K562 (cell line): ENCODE measurements at regions not wholly inside any gene's neighbourhood (a gene's known extent, or its start where the extent isn't known, plus 50 kb on each side); places are given as distances from the start of the nearest gene placed in this dataset.

Source experiments
- CAMTA2 ChIP-seq: fragments of 250-450 bp; sonication (Bioruptor Pico); conservative IDR thresholded peaks from 2 replicates; pipeline ENCODE4 v1.5.1; 2022
- E2F3 ChIP-seq: fragments of 250-450 bp; sonication (Bioruptor Pico); IDR thresholded peaks from 2 replicates; pipeline ENCODE4 v1.4.0; 2020; ENCODE audit warnings: mild to moderate bottlenecking
- HNRNPUL1 ChIP-seq: fragments of 200-400 bp; formaldehyde crosslinking; IDR thresholded peaks from 2 replicates; pipeline ENCODE4 v1.6.1; 2017; ENCODE audit warnings: low read length
- ID3 ChIP-seq, 2 experiments: fragments of 250-450 bp in 1 of 2; fragments of 450-650 bp in 1 of 2; sonication (Bioruptor Pico) in 1 of 2; IDR thresholded peaks; 2 replicates each; pipeline versions ENCODE4 v1.6.1 to v1.8.0; 2016 to 2021; ENCODE audit warnings: mild to moderate bottlenecking in 2 of 2, moderate library complexity in 2 of 2, missing compliant biosample characterization in 1 of 2, missing genetic modification characterization in 1 of 2
- KAT7 ChIP-seq: sonication (generic); formaldehyde crosslinking; IDR thresholded peaks from 2 replicates; pipeline ENCODE4 v1.8.0; 2022; ENCODE audit warnings: missing genetic modification reagents, mild to moderate bottlenecking, borderline replicate concordance
- KAT8 ChIP-seq: fragments of 450-650 bp; IDR thresholded peaks from 2 replicates; pipeline ENCODE4 v1.6.1; 2016; ENCODE audit warnings: low read depth, mild to moderate bottlenecking
- MAFF ChIP-seq: IDR thresholded peaks from 2 replicates; pipeline ENCODE4 v1.6.1; 2012; ENCODE audit warnings: low read length, improper control_type of control experiment
- MAFG ChIP-seq: fragments of 450-650 bp; conservative IDR thresholded peaks from 2 replicates; pipeline ENCODE4 v1.6.1; 2016; ENCODE audit warnings: missing genetic modification characterization, missing compliant biosample characterization
- NCOA4 ChIP-seq: fragments of 450-650 bp; IDR thresholded peaks from 2 replicates; pipeline ENCODE4 v1.6.1; 2018; ENCODE audit warnings: mild to moderate bottlenecking; ENCODE audit not compliant: partially characterized antibody
- NR2C1 ChIP-seq, 2 experiments: fragments of 450-650 bp; IDR thresholded peaks; 2 replicates each; pipeline ENCODE4 v1.6.1; 2017; ENCODE audit warnings: mild to moderate bottlenecking in 2 of 2, antibody characterized with exemption in 1 of 2, inconsistent platforms in 1 of 2, missing compliant biosample characterization in 1 of 2, missing genetic modification characterization in 1 of 2
- PBX2 ChIP-seq, 2 experiments: IDR thresholded peaks in 1 of 2; conservative IDR thresholded peaks in 1 of 2; 2 replicates each; pipeline ENCODE4 v1.6.1; 2016; ENCODE audit warnings: low read depth in 2 of 2, mild to moderate bottlenecking in 1 of 2, missing compliant biosample characterization in 1 of 2, missing genetic modification characterization in 1 of 2, moderate library complexity in 1 of 2
- PRMT5 ChIP-seq: sonication (generic); formaldehyde crosslinking; IDR thresholded peaks from 2 replicates; pipeline ENCODE4 v1.5.0; 2020; ENCODE audit warnings: missing genetic modification reagents
- RBM39 ChIP-seq: fragments of 200-400 bp; formaldehyde crosslinking; optimal IDR thresholded peaks from 2 replicates; pipeline ENCODE3; 2018; ENCODE audit warnings: low read depth, low read length
- TEAD2 ChIP-seq: fragments of 450-650 bp; IDR thresholded peaks from 2 replicates; pipeline ENCODE4 v1.6.1; 2016; ENCODE audit warnings: missing genetic modification characterization, control low read depth, missing compliant biosample characterization
- ZKSCAN1 ChIP-seq: fragments of 150-350 bp; IDR thresholded peaks from 2 replicates; pipeline ENCODE4 v1.6.1; 2016; ENCODE audit warnings: low read depth, low read length
- TF ChIP-seq, protein P1 (sequence below): fragments of 450-650 bp; formaldehyde crosslinking; conservative IDR thresholded peaks from 2 replicates; pipeline ENCODE4 v1.4.0; 2022; ENCODE audit warnings: mild to moderate bottlenecking, missing genetic modification characterization
- TF ChIP-seq, protein P2 (sequence below): fragments of 450-650 bp; IDR thresholded peaks from 2 replicates; pipeline ENCODE4 v1.6.1; 2016; ENCODE audit warnings: missing biosample characterization, missing genetic modification characterization
- TF ChIP-seq, protein P3 (sequence below): fragments of 250-450 bp; sonication (Bioruptor Pico); IDR thresholded peaks from 2 replicates; pipeline ENCODE4 v1.4.0; 2020; ENCODE audit warnings: mild to moderate bottlenecking, moderate library complexity

GRCh38 chr7:54960517-54960916 lies 58.3 kb upstream of the EGFR start (continued):
- TF ChIP-seq PBX2 (CRISPR knock-in tag; IDR thresholded peaks at IDR 0.05; ENCODE audit: low read depth), result no peak
- no peak for TF ChIP-seq PBX2 (tag; conservative IDR thresholded peaks at IDR 0.05; ENCODE audit: low read depth)
- TF ChIP-seq HNRNPUL1, result no peak
- TF ChIP-seq KAT8, result no peak
- TF ChIP-seq, protein P1, sequence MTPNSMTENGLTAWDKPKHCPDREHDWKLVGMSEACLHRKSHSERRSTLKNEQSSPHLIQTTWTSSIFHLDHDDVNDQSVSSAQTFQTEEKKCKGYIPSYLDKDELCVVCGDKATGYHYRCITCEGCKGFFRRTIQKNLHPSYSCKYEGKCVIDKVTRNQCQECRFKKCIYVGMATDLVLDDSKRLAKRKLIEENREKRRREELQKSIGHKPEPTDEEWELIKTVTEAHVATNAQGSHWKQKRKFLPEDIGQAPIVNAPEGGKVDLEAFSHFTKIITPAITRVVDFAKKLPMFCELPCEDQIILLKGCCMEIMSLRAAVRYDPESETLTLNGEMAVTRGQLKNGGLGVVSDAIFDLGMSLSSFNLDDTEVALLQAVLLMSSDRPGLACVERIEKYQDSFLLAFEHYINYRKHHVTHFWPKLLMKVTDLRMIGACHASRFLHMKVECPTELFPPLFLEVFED, result no peak
- TF ChIP-seq NCOA4, result no peak
- no peak for TF ChIP-seq E2F3 (CRISPR knock-in tag)
- TF ChIP-seq ID3 (CRISPR knock-in tag; IDR thresholded peaks at IDR 0.05), result no peak
- TF ChIP-seq ID3 (tag; IDR thresholded peaks at IDR 0.05), result no peak
- TF ChIP-seq NR2C1 (IDR thresholded peaks at IDR 0.05), result no peak
- TF ChIP-seq NR2C1 (tag; IDR thresholded peaks at IDR 0.05), result no peak
- no peak for TF ChIP-seq TEAD2 (tag)
- TF ChIP-seq MAFF, result peak; percentile 5; the same call in 1 of the 2 replicates
- TF ChIP-seq, protein P2, sequence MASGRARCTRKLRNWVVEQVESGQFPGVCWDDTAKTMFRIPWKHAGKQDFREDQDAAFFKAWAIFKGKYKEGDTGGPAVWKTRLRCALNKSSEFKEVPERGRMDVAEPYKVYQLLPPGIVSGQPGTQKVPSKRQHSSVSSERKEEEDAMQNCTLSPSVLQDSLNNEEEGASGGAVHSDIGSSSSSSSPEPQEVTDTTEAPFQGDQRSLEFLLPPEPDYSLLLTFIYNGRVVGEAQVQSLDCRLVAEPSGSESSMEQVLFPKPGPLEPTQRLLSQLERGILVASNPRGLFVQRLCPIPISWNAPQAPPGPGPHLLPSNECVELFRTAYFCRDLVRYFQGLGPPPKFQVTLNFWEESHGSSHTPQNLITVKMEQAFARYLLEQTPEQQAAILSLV (tag), result no peak
- TF ChIP-seq, protein P3, sequence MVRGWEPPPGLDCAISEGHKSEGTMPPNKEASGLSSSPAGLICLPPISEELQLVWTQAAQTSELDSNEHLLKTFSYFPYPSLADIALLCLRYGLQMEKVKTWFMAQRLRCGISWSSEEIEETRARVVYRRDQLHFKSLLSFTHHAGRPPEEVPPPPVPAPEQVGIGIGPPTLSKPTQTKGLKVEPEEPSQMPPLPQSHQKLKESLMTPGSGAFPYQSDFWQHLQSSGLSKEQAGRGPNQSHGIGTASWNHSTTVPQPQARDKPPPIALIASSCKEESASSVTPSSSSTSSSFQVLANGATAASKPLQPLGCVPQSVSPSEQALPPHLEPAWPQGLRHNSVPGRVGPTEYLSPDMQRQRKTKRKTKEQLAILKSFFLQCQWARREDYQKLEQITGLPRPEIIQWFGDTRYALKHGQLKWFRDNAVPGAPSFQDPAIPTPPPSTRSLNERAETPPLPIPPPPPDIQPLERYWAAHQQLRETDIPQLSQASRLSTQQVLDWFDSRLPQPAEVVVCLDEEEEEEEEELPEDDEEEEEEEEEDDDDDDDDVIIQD, result no peak
- no peak for TF ChIP-seq ZKSCAN1
- TF ChIP-seq CAMTA2, result no peak
- no peak for TF ChIP-seq KAT7 (CRISPR knock-in tag)
- TF ChIP-seq RBM39, result no peak
- TF ChIP-seq MAFG (tag), result peak; percentile 37; the same call in 1 of the 2 replicates
- TF ChIP-seq PRMT5, result no peak
